DMS114 treated with DMSO at 0.1 percent for 48 hours (cell line): ENCODE measurements at regions not wholly inside any gene's neighbourhood (a gene's known extent, or its start where the extent isn't known, plus 50 kb on each side); places are given as distances from the start of the nearest gene placed in this dataset.

Source experiments
- DNase-seq: peaks from one replicate; lab custom pipeline; 2025; ENCODE audit not compliant: unreplicated experiment; lab: John Stamatoyannopoulos, UW

- no peak for DNase-seq
Observed at GRCh38 chr21:27429710-27430341, 462.9 kb upstream of the ADAMTS5 start.

GRCh38 chr21:27426196-27426595 is 459.3 kb upstream of the ADAMTS5 start:
- no peak for DNase-seq

- DNase-seq: no peak
Observed at GRCh38 chr21:27425574-27425973, 458.7 kb upstream of the ADAMTS5 start.

- no peak for DNase-seq
Observed at GRCh38 chr21:27425172-27425571, 458.3 kb upstream of the ADAMTS5 start.

GRCh38 chr21:27424601-27425000 is 457.7 kb upstream of the ADAMTS5 start:
- no peak for DNase-seq

GRCh38 chr21:27423906-27424595 is 457.2 kb upstream of the ADAMTS5 start:
- no peak for DNase-seq

GRCh38 chr21:27423038-27423437 is 456.1 kb upstream of the ADAMTS5 start:
- DNase-seq: no peak

- DNase-seq: no peak
Observed at GRCh38 chr21:27422435-27422834, 455.5 kb upstream of the ADAMTS5 start.

- no peak for DNase-seq
Observed at GRCh38 chr21:27421654-27422053, 454.8 kb upstream of the ADAMTS5 start.

GRCh38 chr21:27419153-27419552 is 452.3 kb upstream of the ADAMTS5 start:
- no peak for DNase-seq

- no peak for DNase-seq
Observed at GRCh38 chr21:27418346-27418745, 451.5 kb upstream of the ADAMTS5 start.

GRCh38 chr21:27412530-27412929 is 445.6 kb upstream of the ADAMTS5 start:
- DNase-seq: no peak

GRCh38 chr21:27408826-27409225 is 441.9 kb upstream of the ADAMTS5 start:
- DNase-seq: no peak

- DNase-seq: no peak
Observed at GRCh38 chr21:27407271-27407670, 440.4 kb upstream of the ADAMTS5 start.

GRCh38 chr21:27406300-27407009 is 439.6 kb upstream of the ADAMTS5 start:
- DNase-seq: no peak

- DNase-seq: no peak
Observed at GRCh38 chr21:27403011-27403410, 436.1 kb upstream of the ADAMTS5 start.

- no peak for DNase-seq
Observed at GRCh38 chr21:27400045-27400444, 433.2 kb upstream of the ADAMTS5 start.

- DNase-seq: no peak
Observed at GRCh38 chr21:27397578-27397977, 430.7 kb upstream of the ADAMTS5 start.

- DNase-seq: no peak
Observed at GRCh38 chr21:27393726-27394125, 426.8 kb upstream of the ADAMTS5 start.

- no peak for DNase-seq
Observed at GRCh38 chr21:27391990-27392389, 425.1 kb upstream of the ADAMTS5 start.

- no peak for DNase-seq
Observed at GRCh38 chr21:27390384-27390783, 423.5 kb upstream of the ADAMTS5 start.

GRCh38 chr21:27388825-27389224 is 421.9 kb upstream of the ADAMTS5 start:
- no peak for DNase-seq
